CD4-positive, alpha-beta memory T cell (primary cell): ENCODE measurements at regions not wholly inside any gene's neighbourhood (a gene's known extent, or its start where the extent isn't known, plus 50 kb on each side); places are given as distances from the start of the nearest gene placed in this dataset.

Experiments used
- CTCF ChIA-PET: fragments of 350-600 bp; sonication (Branson Sonifier 250); formaldehyde crosslinking; loops from one replicate; lab custom pipeline; 2021; ENCODE audit warnings: inconsistent platforms; ENCODE audit not compliant: partially characterized antibody; lab: Charles Lee
- POLR2A ChIA-PET: fragments of 350-600 bp; sonication (Branson Sonifier 250); formaldehyde crosslinking; loops from one replicate; lab custom pipeline; 2021; ENCODE audit not compliant: partially characterized antibody; lab: Charles Lee
- DNase-seq, 5 donors: peaks; one replicate each; pipeline versions ENCODE4 v3.0.0 to v3.0.0-alpha.2; 2020 to 2022; ENCODE audit warnings: mixed read lengths in 1 of 5
- H3K27ac ChIP-seq: one replicate; pipeline ENCODE4 v1.7.0; 2013; ENCODE audit warnings: low read depth, low read length
- H3K27me3 ChIP-seq: 2 replicates; pipeline ENCODE4 v1.7.0; 2013; ENCODE audit warnings: mild to moderate bottlenecking, low read length, moderate library complexity; ENCODE audit not compliant: insufficient read depth
- H3K36me3 ChIP-seq: 2 replicates; pipeline ENCODE4 v1.7.0; 2013; ENCODE audit warnings: mild to moderate bottlenecking, low read length, moderate library complexity; ENCODE audit not compliant: insufficient read depth
- H3K4me1 ChIP-seq: 2 replicates; pipeline ENCODE4 v1.7.0; 2013; ENCODE audit warnings: mild to moderate bottlenecking, low read length, moderate library complexity; ENCODE audit not compliant: insufficient read depth
- H3K4me3 ChIP-seq, 2 donors: one replicate each; pipeline ENCODE4 v1.7.0; 2013; ENCODE audit warnings: low read length in 2 of 2, mild to moderate bottlenecking in 1 of 2
- H3K9me3 ChIP-seq, 2 donors: one replicate each; pipeline ENCODE4 v1.7.0; 2013; ENCODE audit warnings: low read length in 2 of 2, control low read depth in 1 of 2; ENCODE audit not compliant: control insufficient read depth in 1 of 2
- H3K27ac Mint-ChIP-seq, 7 donors: one replicate each; pipeline ENCODE4 v1.8.0; 2020 to 2021; ENCODE audit warnings: mixed read lengths in 7 of 7, mild to moderate bottlenecking in 6 of 7, inconsistent platforms in 3 of 7, moderate library complexity in 3 of 7
- H3K27me3 Mint-ChIP-seq, 2 donors: one replicate each; pipeline ENCODE4 v1.8.0; 2020 to 2021; ENCODE audit warnings: mixed read lengths in 2 of 2
- H3K36me3 Mint-ChIP-seq, 2 donors: one replicate each; pipeline ENCODE4 v1.8.0; 2020 to 2021; ENCODE audit warnings: mixed read lengths in 2 of 2, inconsistent platforms in 1 of 2, mild to moderate bottlenecking in 1 of 2
- H3K4me1 Mint-ChIP-seq, 4 donors: one replicate each; pipeline ENCODE4 v1.8.0; 2020 to 2021; ENCODE audit warnings: mixed read lengths in 4 of 4, mild to moderate bottlenecking in 1 of 4
- H3K4me3 Mint-ChIP-seq, 8 donors: one replicate each; pipeline ENCODE4 v1.8.0; 2020 to 2021; ENCODE audit warnings: mixed read lengths in 8 of 8, mild to moderate bottlenecking in 7 of 8, moderate library complexity in 6 of 8, inconsistent platforms in 3 of 8
- H3K9me3 Mint-ChIP-seq, 8 donors: one replicate each; pipeline ENCODE4 v1.8.0; 2020 to 2021; ENCODE audit warnings: mixed read lengths in 8 of 8, mild to moderate bottlenecking in 5 of 8, inconsistent platforms in 3 of 8, moderate library complexity in 1 of 8
- intact Hi-C: fragments of 100-400 bp; cut with micrococcal nuclease; formaldehyde crosslinking; loops from one replicate; pipeline ENCODE4 v1.15.1; 2023

GRCh38 chr16:88284626-88285513, 97.9 kb upstream of the ZNF469 start:
- ChIA-PET POLR2A (no interaction called here), CTCF (no interaction called here)
- no peaks in the 10 kb centered on the region for H3K4me1 Mint-ChIP-seq
- no peak overlapping the region for H3K27ac Mint-ChIP-seq
- no peak overlapping the region for H3K27ac ChIP-seq
- no peaks in the 10 kb centered on the region for H3K36me3 ChIP-seq
- H3K4me3 ChIP-seq = no peak overlapping the region
- peaks cover 0 to 6% of the 10 kb centered on the region in 2 donors for H3K36me3 Mint-ChIP-seq
- DNase-seq = no peak
- intact Hi-C loops = no loop called here
- peaks cover 0 to 3% of the 10 kb centered on the region in 2 donors for H3K27me3 Mint-ChIP-seq
- H3K4me3 Mint-ChIP-seq = no peak overlapping the region
- no peaks in the 10 kb centered on the region for H3K4me1 ChIP-seq
- no peaks in the 10 kb centered on the region for H3K27me3 ChIP-seq
- peaks cover 0 to 18% (median 1%) of the 10 kb centered on the region in 8 donors for H3K9me3 Mint-ChIP-seq
- H3K9me3 ChIP-seq = peaks cover 5 to 6% of the 10 kb centered on the region in 2 donors

- no peaks in the 10 kb centered on the region for H3K36me3 ChIP-seq
- H3K27me3 Mint-ChIP-seq = peaks cover 0 to 3% of the 10 kb centered on the region in 2 donors
- no peaks in the 10 kb centered on the region for H3K4me1 ChIP-seq
- H3K9me3 ChIP-seq = peaks cover 5 to 6% of the 10 kb centered on the region in 2 donors
- peaks cover 0 to 6% of the 10 kb centered on the region in 2 donors for H3K36me3 Mint-ChIP-seq
- no peaks in the 10 kb centered on the region for H3K4me1 Mint-ChIP-seq
- no peak overlapping the region for H3K4me3 Mint-ChIP-seq
- no peak overlapping the region for H3K27ac Mint-ChIP-seq
- DNase-seq = no peak
- intact Hi-C loops = no loop called here
- H3K4me3 ChIP-seq = no peak overlapping the region
- no peaks in the 10 kb centered on the region for H3K27me3 ChIP-seq
- H3K27ac ChIP-seq = no peak overlapping the region
- ChIA-PET POLR2A (no interaction called here), CTCF (no interaction called here)
- H3K9me3 Mint-ChIP-seq = peaks cover 0 to 18% (median 3%) of the 10 kb centered on the region in 8 donors
These were observed 97.3 kb upstream of the ZNF469 start for GRCh38 chr16:88285514-88285822.

GRCh38 chr16:88286301-88286923, 96.3 kb upstream of the ZNF469 start:
- H3K36me3 Mint-ChIP-seq = peaks cover 0 to 6% of the 10 kb centered on the region in 2 donors
- Histone ChIP-seq H3K27ac (no peak overlapping the region), H3K9me3 (peaks cover 5 to 6% of the 10 kb centered on the region in 2 donors), H3K27me3 (no peaks in the 10 kb centered on the region), H3K4me3 (no peak overlapping the region), H3K36me3 (no peaks in the 10 kb centered on the region), H3K4me1 (no peaks in the 10 kb centered on the region)
- H3K4me3 Mint-ChIP-seq = no peak overlapping the region
- no peak for DNase-seq
- peaks cover 0 to 4% of the 10 kb centered on the region in 2 donors for H3K27me3 Mint-ChIP-seq
- intact Hi-C loops = no loop called here
- H3K4me1 Mint-ChIP-seq = no peaks in the 10 kb centered on the region
- H3K9me3 Mint-ChIP-seq = peaks cover 0 to 18% (median 5%) of the 10 kb centered on the region in 8 donors
- ChIA-PET CTCF (no interaction called here), POLR2A (no interaction called here)
- no peak overlapping the region for H3K27ac Mint-ChIP-seq

GRCh38 chr16:88287219-88287618, 95.5 kb upstream of the ZNF469 start:
- Mint-ChIP-seq H3K27ac (no peak overlapping the region), H3K9me3 (peaks cover 0 to 18% (median 5%) of the 10 kb centered on the region in 8 donors), H3K4me1 (no peaks in the 10 kb centered on the region), H3K4me3 (no peak overlapping the region), H3K27me3 (peaks cover 2 to 6% of the 10 kb centered on the region in 2 donors), H3K36me3 (peaks cover 0 to 6% of the 10 kb centered on the region in 2 donors)
- CTCF ChIA-PET = no interaction called here
- no peak overlapping the region for H3K4me3 ChIP-seq
- no peak overlapping the region for H3K27ac ChIP-seq
- POLR2A ChIA-PET = no interaction called here
- H3K9me3 ChIP-seq = peaks cover 5 to 6% of the 10 kb centered on the region in 2 donors
- H3K36me3 ChIP-seq = no peaks in the 10 kb centered on the region
- H3K4me1 ChIP-seq = no peaks in the 10 kb centered on the region
- H3K27me3 ChIP-seq = no peaks in the 10 kb centered on the region
- no peak for DNase-seq
- intact Hi-C loops = no loop called here

GRCh38 chr16:88288303-88288702, 94.5 kb upstream of the ZNF469 start:
- Histone ChIP-seq H3K9me3 (peaks cover 5 to 6% of the 10 kb centered on the region in 2 donors), H3K4me1 (no peaks in the 10 kb centered on the region), H3K36me3 (no peaks in the 10 kb centered on the region), H3K27ac (no peak overlapping the region), H3K27me3 (no peaks in the 10 kb centered on the region), H3K4me3 (no peak overlapping the region)
- Mint-ChIP-seq H3K27me3 (peaks cover 5 to 10% of the 10 kb centered on the region in 2 donors), H3K4me3 (no peak overlapping the region), H3K9me3 (peaks cover 0 to 18% (median 5%) of the 10 kb centered on the region in 8 donors), H3K4me1 (no peaks in the 10 kb centered on the region), H3K27ac (no peak overlapping the region), H3K36me3 (peaks cover 0 to 6% of the 10 kb centered on the region in 2 donors)
- intact Hi-C loops = no loop called here
- ChIA-PET POLR2A (no interaction called here), CTCF (no interaction called here)
- no peak for DNase-seq

- peaks cover 5 to 6% of the 10 kb centered on the region in 2 donors for H3K9me3 ChIP-seq
- POLR2A ChIA-PET = no interaction called here
- DNase-seq = no peak
- no peaks in the 10 kb centered on the region for H3K36me3 ChIP-seq
- no peaks in the 10 kb centered on the region for H3K4me1 Mint-ChIP-seq
- H3K4me1 ChIP-seq = no peaks in the 10 kb centered on the region
- no peak overlapping the region for H3K27ac ChIP-seq
- no peak overlapping the region for H3K4me3 ChIP-seq
- H3K27me3 Mint-ChIP-seq = peaks cover 5 to 10% of the 10 kb centered on the region in 2 donors
- H3K27ac Mint-ChIP-seq = no peak overlapping the region
- peaks cover 0 to 6% of the 10 kb centered on the region in 2 donors for H3K36me3 Mint-ChIP-seq
- intact Hi-C loops = no loop called here
- H3K4me3 Mint-ChIP-seq = no peak overlapping the region
- no peaks in the 10 kb centered on the region for H3K27me3 ChIP-seq
- peaks cover 0 to 18% (median 5%) of the 10 kb centered on the region in 8 donors for H3K9me3 Mint-ChIP-seq
- CTCF ChIA-PET = no interaction called here
These were observed 93.8 kb upstream of the ZNF469 start for GRCh38 chr16:88289001-88289400.

GRCh38 chr16:88289561-88289960, 93.2 kb upstream of the ZNF469 start:
- Mint-ChIP-seq H3K27me3 (peaks cover 5 to 10% of the 10 kb centered on the region in 2 donors), H3K4me1 (no peaks in the 10 kb centered on the region), H3K4me3 (no peak overlapping the region), H3K36me3 (peaks cover 0 to 6% of the 10 kb centered on the region in 2 donors), H3K27ac (no peak overlapping the region), H3K9me3 (peaks cover 0 to 18% (median 5%) of the 10 kb centered on the region in 8 donors)
- H3K4me1 ChIP-seq = no peaks in the 10 kb centered on the region
- no peak overlapping the region for H3K27ac ChIP-seq
- ChIA-PET CTCF (no interaction called here), POLR2A (no interaction called here)
- H3K4me3 ChIP-seq = no peak overlapping the region
- no peak for DNase-seq
- H3K9me3 ChIP-seq = peaks cover 5 to 6% of the 10 kb centered on the region in 2 donors
- H3K36me3 ChIP-seq = no peaks in the 10 kb centered on the region
- intact Hi-C loops = no loop called here
- no peaks in the 10 kb centered on the region for H3K27me3 ChIP-seq
